Left renal cortex interstitium (tissue), 4 donors: ENCODE measurements at regions not wholly inside any gene's neighbourhood (a gene's known extent, or its start where the extent isn't known, plus 50 kb on each side); places are given as distances from the start of the nearest gene placed in this dataset.

ENCODE experiments used
- DNase-seq, 4 donors: peaks; one replicate each; pipeline ENCODE4 v3.0.0-alpha.2; 2013; ENCODE audit warnings: low read depth in 4 of 4, low spot score in 2 of 4, missing footprints in 1 of 4

DNA sequence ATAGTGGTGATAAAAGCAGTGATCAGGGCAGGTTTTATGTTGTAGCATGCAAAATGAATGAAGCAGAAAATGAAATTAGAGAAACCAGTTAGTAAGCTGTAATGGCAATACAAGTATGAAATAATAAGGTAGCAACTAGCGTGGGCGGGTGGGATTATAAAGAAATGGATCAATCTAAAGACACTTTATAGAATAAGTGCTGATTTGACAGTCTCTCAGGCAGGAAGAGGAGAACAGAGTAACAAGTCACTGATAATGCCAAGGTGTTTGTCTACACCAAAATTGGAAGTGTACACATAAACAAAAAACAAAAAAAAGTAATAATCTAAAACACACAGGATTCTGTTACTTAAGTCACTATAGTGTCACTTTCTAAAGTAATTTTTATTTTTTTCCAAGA is 51.0 kb upstream of the PCBP1 start:
- no peak for DNase-seq

DNA sequence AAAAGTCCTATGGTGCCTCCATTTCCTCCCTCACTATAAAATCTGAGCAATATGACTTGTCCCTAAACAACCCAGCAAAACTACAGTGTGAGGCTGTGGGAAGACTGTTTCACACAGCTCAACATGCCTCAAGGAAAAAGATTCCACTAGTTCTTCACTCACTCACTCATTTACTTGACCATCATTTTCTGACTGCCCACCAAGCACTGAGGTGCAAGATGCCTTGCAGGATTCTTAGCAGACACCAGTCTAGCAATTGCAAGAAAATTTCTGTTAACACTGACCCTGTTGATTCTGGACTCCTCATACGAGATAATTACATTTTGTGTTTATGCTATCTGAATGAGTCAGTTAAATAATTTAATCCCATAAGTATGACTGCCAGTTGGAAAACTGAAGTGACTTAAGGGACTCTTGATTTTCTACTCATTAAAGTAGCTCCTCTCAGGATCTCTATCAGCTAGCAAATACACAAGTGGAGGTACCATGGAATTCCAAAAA is 51.9 kb upstream of the PCBP1 start:
- no peak for DNase-seq

DNA sequence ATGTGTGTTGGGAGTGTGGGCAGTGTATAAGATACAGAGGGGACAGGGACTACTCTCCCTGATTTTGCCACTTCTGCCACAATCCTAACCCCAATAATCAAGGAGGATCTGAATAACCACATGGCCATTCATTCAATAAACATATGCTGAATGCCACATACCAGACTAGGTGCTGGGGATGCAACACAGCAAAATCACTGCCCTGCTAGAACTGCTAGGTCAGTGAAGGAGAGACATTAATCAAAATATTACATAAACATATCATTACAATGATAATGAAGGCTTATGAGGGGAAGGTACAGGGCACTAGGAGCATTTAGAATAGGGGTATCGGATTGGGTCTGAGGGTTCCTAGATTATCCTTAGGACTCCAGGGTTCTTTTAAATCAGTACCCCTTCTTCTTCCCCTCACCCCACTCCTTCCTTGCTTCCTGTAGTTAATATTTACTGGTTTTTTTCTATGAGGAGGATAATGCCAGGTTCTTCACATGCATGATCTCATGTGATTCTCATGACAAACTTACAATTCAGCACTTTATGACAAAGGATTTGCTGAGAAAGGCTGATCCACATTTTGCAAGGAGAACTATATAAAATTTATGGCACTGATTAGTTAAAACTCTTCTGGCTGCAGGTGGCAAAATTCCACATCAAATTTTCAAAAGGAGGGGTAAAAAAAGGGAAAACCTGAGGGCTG is 56.4 kb upstream of the PCBP1 start:
- no peak for DNase-seq

DNA sequence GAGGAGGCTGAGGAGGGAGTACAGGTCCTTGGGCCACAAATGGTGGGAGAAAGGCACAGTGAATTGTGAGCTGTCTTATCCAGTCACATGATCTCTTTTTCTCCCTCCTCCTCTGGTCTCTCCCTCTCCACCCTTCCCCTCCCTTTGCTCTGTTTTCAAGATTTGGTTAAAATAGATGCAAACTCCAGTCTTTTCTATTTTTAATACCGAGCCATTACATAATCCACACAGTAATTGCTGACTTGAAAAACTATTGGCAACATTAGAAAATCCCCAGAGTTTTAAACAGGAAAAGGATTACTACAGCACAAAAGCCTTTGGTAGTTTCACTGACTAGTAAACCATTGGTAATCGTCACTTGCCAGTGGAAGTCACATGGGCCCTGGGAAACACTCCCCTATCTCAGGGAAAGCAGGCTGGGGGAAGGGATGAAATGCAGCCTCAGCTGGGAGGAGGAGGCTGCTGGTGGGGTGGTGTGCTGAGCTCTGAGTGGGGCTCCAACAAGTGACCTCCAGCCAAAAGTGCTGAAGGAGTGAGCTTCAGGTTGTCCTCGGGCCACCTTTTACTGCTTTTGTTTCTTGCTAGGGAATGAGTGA is 57.4 kb upstream of the PCBP1 start:
- DNase-seq = peak in 2 of 4 donors; percentile 5 to 25

DNA sequence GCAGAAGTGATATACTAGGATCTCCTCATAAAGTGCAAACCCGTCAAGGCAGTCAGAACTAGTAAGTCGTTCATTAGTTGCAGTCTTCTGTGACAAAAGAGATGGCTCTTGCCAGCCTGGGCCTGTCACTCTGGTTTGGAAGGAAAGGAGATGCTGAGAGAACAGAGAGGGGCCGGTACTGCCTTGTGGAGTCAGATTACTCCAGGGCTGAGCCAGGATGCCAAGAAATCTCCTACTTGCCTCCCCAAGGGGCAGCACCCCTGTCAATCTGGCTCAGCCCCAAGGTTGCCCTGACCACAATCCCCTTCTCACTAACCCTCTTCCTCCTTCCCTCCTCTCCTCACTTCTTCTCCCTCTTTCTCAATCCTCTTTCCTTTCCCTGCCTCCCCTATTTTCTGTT is 62.9 kb upstream of the ASPRV1 start:
- no peak for DNase-seq

DNA sequence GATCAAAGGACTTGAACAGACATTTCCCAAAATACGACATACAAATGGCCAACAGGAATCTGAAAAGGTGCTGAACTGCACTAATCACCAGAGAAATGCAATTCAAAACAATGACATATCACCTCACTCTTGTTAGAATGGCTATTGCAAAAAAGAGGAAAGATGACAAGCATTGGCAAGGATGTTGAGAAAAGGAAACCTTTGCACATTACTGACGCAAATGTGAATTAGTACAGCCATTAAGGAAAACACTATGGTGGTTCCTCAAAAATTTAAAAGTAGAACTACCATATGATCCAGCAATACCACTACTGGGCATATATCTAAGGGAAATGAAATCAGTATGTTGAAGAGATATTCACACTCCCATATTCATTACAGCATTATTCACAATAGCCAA is 57.7 kb upstream of the ASPRV1 start:
- no peak for DNase-seq

DNA sequence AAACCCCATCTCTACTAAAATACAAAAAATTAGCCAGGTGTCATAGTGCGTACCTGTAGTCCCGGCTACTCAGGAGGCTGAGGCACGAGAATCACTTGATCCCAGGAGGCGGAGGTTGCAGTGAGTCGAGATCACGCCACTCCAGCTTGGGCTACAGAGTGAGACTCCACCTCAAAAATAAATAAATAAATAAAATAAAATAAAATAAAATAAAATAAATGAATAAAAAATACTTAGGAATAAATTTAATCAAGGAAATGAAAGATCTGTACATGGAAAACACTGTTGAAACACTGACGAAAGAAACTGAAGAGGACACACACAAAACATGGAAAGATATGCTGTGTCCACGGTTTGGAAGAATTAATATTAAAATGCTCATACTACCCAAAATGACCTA is 56.5 kb upstream of the ASPRV1 start:
- DNase-seq = no peak

DNA sequence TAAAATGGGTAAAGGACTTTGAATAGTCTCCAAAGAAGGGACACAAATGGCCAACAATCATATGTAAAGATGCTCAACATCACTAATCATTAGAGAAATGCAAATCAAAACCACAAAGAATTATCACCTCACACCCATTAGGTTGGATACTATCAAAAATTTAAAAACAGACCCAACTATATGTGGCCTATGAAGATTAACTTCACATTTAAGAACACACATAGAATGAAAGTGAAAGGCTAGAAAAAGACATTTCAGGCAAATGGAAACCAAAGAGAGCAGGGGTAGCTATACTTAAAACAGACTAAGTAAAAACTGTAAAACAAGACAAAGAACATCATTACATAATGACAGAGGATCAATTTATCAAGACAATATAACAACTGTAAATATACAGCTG is 53.5 kb upstream of the ASPRV1 start:
- no peak for DNase-seq

DNA sequence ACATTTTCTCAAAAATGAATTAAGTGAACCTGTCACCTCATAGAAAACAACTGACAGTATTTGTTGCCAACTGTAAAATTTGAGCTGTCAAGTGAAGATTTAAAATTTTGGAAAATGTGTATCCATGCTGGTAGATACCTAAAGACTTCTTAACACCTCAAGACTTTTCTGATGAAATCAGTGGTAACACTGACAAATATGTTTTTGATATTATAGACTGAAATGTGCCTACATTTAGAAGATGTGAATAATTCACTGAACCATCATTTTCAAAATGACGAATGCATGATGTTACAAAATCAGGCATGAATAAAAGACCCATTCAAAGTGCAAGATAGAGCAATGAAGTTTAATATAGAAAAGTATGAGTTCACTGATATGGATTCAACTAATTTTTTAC is 51.5 kb upstream of the ASPRV1 start:
- DNase-seq = no peak

DNA sequence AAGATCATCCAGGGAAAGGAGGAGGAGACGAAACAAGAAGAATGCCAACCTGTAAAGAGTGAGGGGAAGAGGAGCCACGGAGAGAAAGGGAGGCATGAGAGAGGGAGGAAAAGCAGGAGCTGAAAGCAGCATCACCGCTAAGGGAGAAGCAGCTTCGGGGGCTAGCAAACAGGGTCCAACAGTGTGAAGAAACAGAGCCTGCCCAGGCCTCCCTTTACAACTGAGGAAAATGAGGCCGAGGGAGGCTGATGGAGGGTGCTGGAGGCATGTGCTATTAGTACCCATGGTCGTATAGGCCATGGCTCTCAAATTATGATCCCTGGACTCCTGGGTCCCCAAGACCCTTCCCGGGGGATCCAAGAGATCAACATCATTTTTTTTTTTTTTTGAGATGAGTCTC is 50.4 kb upstream of the ASPRV1 start:
- DNase-seq = no peak

DNA sequence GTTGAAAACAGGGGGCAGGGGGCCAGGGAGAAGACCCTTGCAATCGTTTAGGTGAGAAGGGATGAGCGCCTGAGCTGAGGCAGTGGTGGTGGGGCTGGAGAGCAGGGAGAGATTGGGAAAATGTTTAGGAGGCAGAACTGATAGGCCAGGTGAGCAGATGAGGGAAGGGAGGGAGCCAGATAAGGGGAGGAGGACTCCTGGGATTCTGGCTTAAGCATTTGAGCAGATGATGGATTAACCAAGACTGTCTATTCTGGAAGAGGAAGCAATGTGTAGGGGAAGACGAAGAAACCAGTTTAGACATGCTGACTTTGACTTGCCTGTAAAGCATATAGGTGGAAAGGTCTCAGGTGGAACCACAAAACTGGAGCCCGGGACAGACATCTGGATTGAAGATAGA is 49.9 kb upstream of the ASPRV1 start:
- no peak for DNase-seq
